ENCODE measurements at regions not wholly inside any gene's neighbourhood (a gene's known extent, or its start where the extent isn't known, plus 50 kb on each side); places are given as distances from the start of the nearest gene placed in this dataset.
"Not testable (repeated sequence)": the region's sequence is repeated elsewhere in the genome, so short reads cannot be mapped to it uniquely, and the experiment has no call there.

DNA sequence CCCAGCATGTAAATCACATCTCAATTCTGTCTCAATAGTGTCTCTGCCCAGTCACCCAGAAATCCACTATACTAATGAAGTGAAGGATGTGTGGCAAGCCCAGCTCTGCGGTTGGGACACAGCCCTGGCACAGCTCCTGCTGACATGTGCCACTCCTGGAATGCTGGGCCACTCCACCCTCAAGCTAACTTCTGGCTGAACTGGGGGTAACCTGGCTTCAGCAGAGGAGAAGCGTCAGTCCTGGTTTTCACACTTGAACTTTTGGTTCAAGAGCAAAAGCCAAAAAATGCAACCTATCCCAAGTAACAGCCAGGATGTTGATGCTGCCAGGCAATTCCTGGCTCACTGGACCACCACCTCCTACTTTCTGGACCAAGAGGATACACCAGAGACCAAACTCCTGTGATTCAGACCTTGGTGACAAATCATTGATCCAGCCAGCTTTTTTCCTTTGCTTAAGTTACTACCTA lies 86.4 kb downstream of the ARRDC3 start:
- TF ChIP-seq ZNF274 (IDR thresholded peaks at IDR 0.05; ENCODE audit: low read depth, low read length): no peak
- no peak overlapping the region for H3K4me3 ChIP-seq (ENCODE audit: low read length)

DNA sequence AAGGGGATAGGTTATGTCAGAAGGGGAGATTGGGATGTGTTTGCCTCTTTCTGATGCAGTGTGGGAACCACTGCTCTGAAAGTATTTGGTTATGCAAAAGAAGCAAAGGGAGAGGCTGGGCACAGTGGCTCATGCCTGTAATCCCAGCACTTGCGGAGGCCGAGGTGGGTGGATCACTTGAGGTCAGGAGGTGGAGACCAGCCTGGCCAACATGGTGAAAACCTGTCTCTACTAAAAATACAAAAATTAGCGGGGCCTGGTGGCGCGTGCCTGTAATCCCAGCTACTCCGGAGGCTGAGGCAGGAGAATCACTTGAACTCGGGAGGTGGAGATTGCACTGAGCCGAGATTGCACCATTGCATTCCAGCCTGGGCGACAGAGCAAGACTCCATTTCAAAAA lies 87.0 kb downstream of the ARRDC3 start:
- not testable (repeated sequence) for H3K4me3 ChIP-seq (ENCODE audit: low read length)

DNA sequence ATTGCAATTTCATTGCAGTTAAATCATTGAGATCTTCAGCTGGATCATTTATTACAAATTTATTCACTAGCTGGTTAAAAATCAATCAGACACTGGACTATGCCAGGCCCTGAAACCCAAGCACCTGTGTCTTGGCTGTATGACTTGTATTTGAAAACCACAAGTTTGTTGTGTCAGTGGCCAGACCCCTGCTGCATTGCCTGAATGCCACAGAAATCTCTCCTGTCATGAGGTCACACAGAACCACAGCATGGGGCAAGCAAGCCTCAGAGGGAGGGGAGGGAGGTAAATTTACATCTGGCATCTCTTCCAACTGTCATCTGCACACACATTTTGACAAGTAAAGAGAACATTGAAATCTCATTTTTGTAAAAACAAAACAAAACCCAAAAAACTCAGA lies 90.0 kb downstream of the ARRDC3 start:
- no peak for TF ChIP-seq ZNF274 (IDR thresholded peaks at IDR 0.05; ENCODE audit: low read depth, low read length)

DNA sequence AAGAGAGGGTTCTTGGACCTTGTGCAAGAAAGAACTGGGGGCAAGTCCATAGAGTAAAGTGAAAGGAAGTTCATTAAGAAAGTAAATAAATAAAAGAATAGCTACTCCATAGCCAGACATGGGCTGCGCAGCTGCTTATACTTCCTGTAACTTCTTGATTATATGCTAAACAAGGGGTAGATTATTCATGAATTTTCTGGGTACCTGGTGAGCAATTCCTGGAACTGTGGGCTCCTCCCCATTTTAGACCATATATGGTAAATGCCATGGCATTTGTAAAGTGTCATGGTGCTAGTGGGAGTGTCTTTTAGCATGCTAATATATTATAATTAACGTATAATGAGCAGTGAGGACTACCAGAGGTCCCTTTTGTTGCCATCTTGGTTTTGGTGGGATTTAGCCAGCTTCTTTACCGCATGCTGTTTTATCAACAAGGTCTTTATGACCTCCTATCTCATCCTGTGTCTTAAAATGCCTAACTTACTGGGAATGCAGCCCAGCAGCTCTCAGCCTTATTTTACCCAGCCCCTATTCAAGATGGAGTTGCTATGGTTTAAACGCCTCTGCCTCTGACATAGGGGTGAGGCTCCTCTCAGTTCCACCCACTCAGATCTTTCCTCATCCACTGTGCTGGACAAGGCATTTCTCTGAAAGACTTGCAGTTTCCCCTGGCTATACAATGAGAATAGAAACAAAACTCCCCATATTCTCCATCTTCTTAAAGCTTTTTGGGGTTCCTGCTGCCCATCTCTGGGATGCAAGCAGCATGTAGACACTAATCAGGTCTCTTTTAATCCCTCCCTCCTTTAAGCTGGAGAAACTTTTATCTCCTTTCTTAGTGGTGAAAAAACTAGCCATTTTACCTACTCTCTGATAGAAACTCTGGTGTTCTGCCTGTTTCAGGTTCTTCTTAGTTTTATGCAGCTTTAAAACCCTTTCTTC lies 91.2 kb downstream of the ARRDC3 start:
- no peak overlapping the region for H3K4me3 ChIP-seq (ENCODE audit: low read length)
- TF ChIP-seq ZNF274 (IDR thresholded peaks at IDR 0.05; ENCODE audit: low read depth, low read length): no peak

More for the DNA sequence above, 90.0 kb downstream of the ARRDC3 start:
- H3K4me3 ChIP-seq (ENCODE audit: low read length): no peak overlapping the region

DNA sequence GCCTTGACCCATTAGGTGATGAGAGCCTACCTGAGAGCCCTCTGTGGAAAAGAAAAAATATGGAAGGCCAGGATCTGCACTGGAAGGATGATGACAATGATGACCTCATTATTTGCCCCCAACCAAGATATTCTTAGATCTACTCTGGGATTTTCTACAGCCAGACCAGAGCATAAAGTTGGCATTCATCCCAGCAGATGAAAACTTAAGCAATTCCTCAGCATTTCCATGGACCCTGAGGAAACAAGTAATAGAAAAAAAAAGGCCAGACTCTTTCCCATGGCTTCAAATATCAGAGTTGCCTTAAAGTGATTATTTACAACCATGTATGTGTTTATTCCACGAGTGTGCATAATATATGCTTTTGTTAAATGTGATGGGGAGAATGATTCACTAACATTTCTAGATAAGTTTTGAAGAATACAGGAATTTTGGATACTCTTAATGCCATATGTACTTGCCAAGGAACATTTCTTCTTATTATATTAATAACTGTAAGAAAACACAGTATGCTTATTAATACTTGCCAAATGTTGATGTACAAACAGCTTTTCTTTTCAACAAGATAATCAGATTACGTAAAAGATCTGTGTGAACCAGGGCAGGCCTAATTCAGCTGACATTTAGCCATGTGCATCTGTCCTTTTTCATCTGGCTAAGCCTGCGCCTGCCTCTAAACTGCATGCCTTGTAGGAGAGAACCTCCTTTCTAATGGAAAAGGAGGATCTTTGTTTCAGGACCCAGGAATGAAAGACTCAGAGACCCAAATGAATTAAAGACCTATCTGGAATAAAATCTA lies 94.8 kb downstream of the ARRDC3 start:
- H3K4me3 ChIP-seq (ENCODE audit: low read length): no peak overlapping the region
- TF ChIP-seq ZNF274 (IDR thresholded peaks at IDR 0.05; ENCODE audit: low read depth, low read length): no peak

DNA sequence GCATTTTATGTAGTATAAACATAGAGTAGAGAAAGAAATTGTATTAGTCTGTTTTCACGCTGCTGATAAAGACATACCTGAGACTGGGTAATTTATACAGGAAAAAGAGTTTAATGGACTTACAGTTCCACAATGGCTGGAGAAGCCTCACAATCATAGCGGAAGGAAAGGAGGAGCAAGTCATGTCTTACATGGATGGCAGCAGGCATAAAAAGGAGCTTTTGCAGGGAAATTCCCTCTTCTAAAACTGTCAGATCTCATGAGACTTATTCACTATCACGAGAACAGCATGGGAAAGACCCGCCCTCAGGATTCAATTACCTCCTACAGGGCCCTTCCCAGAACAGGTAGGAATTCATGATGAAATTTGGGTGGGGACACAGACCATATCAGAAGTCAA lies 98.1 kb downstream of the ARRDC3 start:
- H3K4me3 ChIP-seq (ENCODE audit: low read length): not testable (repeated sequence)

DNA sequence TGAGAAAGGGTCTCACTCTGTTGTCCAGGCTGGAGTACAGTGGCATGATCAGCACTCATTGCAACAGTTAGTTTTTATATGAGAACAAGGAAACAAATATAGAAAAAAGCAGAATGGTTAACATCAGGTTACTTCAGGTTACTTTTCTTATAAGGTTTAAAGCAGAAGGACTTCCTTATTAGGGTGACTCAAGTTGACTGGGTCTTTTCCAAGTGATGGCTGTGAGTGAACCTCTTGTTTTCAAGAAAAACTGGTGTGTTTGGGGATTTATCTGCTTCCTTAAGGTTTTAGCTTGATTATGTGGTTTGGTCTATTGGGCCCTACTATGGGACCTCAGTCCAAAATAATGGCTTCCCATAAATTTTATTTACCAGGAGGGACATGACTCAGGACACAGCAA lies 99.2 kb downstream of the ARRDC3 start:
- TF ChIP-seq ZNF274 (IDR thresholded peaks at IDR 0.05; ENCODE audit: low read depth, low read length): no peak
- no peak overlapping the region for H3K4me3 ChIP-seq (ENCODE audit: low read length)

DNA sequence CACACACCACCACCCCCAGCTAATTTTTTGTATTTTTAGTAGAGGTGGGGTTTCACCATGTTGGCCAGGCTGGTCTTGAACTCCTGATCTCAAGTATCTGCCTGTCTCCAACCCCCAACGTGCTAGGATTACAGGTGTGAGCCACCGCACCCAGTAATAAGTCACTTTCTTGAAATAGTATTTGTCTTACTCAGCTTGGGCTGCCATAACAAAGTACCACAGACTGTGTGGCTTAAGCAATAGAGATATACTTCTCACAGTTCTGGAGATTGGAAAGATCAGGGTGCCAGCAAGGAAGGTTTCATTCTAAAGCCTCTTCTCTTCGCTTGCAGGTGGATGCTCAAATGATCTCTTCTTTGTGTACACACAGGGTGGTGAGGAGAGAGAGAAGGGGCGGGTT lies 99.8 kb downstream of the ARRDC3 start:
- no peak for TF ChIP-seq ZNF274 (IDR thresholded peaks at IDR 0.05; ENCODE audit: low read depth, low read length)
- H3K4me3 ChIP-seq (ENCODE audit: low read length): no peak overlapping the region

DNA sequence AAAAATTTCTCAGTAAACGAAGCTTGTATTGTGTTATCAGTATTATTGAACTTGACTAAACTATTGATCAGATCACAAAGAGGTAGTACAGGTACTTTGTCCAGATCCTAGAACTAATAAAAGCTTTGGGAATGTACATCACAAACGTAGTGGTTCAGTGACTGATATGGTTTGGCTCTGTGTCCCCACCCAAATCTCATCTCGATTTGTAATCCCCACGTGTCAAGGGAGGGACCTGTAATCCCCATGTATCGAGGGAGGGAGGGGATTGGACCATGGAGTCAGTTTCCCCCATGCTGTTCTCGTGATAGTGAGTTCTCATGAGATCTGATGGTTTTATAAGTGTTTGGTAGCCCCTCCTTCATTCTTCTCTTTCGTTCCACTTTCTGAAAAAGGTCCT lies 100.9 kb downstream of the ARRDC3 start:
- TF ChIP-seq ZNF274 (IDR thresholded peaks at IDR 0.05; ENCODE audit: low read depth, low read length): no peak
- H3K4me3 ChIP-seq (ENCODE audit: low read length): no peak overlapping the region

DNA sequence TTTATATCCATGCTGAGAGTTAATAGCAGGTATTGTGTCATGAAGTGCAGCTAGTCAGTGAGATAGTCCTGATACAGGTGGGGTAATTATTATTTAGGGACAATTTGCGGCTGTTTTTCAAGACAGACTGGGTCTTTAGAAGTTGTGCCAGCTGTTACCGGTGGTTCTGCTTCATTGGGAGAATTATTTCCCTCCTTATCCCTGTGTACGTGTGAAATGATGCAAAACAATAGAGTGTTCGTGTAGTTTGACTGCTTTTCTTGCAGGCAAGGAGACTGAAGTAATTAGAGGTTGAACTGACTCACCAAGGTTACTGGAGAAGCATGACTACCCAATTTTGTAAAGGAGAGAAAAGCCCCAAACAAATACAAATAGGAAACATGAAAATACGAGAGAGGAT lies 101.7 kb downstream of the ARRDC3 start:
- no peak for TF ChIP-seq ZNF274 (IDR thresholded peaks at IDR 0.05; ENCODE audit: low read depth, low read length)
- no peak overlapping the region for H3K4me3 ChIP-seq (ENCODE audit: low read length)

DNA sequence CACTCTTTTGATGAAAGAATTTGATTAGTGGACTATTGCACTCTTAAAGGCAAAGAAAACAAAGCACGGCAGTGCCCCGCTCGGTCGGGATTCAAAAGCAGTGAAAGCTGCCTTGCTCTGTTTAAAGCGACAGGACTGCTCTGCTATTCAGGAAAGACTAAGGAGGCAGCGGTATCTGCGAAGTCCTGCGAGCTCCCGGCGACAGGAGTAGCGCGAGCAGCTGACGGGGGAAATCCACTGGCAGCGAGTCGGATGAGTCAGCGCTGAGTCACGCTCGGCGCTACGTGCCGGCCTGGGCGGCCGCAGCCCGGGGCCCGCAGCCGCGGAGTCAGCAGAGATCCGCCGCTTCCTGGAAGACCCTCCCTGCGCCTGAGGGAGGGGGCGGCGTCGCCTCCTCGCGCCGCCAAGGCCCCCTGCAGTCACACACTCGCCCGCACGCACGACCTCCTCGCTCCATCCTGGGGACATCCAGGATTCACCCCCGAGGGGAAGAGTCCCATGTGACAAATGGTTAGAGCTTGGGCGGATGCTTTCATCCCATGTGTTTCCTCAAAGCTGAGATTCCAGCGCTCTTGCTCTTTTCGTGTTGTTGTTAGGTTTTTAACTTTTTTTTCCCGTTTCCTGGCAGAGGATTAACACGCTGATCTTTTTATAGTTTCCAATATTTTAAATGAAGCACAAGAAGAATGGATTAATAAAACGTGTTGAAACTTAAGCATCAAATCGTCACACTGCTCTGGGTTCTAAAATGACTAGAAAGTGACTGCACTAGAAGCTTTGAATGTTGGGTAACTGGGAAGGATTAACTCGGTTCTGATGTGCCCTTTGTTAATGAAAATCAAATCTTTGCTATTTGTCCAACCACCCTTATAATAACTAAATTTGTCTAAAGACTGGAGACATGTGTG lies 102.5 kb downstream of the ARRDC3 start:
- no peak for TF ChIP-seq ZNF274 (IDR thresholded peaks at IDR 0.05; ENCODE audit: low read depth, low read length)
- H3K4me3 ChIP-seq (ENCODE audit: low read length): peak overlapping the region; percentile 69

DNA sequence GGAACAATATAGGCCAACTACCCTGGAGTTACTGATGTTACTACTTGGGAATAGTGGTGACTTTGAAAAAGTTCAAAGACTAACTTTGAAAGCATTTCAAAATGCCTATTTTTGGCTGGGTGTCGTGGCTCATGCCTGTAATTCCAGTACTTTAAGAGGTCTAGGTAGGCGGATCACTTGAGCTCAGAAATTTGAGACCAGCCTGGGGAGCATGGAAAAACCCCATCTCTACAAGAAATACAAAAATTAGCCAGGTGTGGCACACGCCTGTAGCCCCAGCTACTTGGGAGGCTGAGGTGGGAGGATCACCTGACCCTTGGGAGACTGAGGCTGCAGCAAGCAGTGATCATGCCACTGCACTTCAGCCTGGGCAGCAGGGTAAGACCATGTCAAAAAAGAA lies 105.3 kb downstream of the ARRDC3 start:
- H3K4me3 ChIP-seq (ENCODE audit: low read length): no peak overlapping the region
- no peak for TF ChIP-seq ZNF274 (IDR thresholded peaks at IDR 0.05; ENCODE audit: low read depth, low read length)

DNA sequence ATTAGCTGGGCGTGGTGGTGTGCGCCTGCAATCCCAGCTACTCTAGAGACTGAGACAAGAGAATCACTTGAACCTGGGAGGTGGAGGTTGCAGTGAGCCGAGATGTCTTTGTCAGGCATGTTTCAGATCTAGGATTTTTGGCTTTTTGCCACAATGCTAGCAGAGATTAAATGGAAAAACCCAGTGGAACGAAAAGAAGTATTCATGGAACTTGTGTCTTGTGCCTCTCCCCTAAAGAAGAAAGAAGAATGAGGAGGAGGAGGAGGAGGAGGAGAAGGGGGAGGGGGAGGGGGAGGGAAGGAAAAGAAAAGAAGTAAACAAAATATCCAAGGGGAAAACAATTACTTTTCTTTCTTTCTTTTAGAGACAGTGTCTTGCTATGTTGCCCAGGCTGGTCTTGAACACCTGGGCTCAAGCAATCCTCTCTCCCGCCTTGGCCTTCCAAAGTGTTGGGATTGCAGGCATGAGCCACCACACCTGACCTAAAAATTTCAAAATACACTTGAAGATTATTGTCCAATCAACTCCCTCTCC lies 106.0 kb downstream of the ARRDC3 start:
- TF ChIP-seq ZNF274 (IDR thresholded peaks at IDR 0.05; ENCODE audit: low read depth, low read length): no peak
- H3K4me3 ChIP-seq (ENCODE audit: low read length): no peak overlapping the region

DNA sequence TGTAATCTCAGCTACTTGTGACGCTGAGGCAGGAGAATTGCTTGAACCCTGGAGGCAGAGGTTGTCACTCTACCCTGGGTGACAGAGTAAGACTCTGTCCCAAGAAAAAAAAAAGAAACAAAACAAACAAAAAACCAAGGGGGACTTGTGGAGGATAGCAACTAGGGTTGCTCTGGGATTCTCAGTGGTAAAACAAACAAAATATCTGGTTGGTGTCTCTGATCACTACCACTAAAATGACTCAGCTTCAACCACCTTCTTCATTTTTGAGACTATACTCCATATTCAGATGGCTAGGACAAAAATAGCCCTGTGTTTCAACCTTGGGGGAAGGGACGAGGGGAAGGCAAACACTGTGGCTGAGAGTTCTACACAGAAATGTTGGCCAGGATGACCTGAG lies 110.3 kb downstream of the ARRDC3 start:
- peak overlapping the region; percentile 41; the same call in 1 of the 2 replicates for H3K4me3 ChIP-seq (ENCODE audit: low read length)

More for the DNA sequence above, 110.3 kb downstream of the ARRDC3 start:
- no peak for TF ChIP-seq ZNF274 (IDR thresholded peaks at IDR 0.05; ENCODE audit: low read depth, low read length)
